ENCODE measurements at regions not wholly inside any gene's neighbourhood (a gene's known extent, or its start where the extent isn't known, plus 50 kb on each side); places are given as distances from the start of the nearest gene placed in this dataset.

GRCh38 chr1:2858676-2859075 lies 57.2 kb upstream of the TTC34 start (continued):
- TF ChIP-seq CHD7 (IDR thresholded peaks at IDR 0.05; ENCODE audit: insufficient replicate concordance, low read length) (no peak), EP300 (IDR thresholded peaks at IDR 0.05; ENCODE audit: borderline replicate concordance in 1 of 2, low read depth in 2 of 2, low read length in 2 of 2) (no peak), POLR2A (IDR thresholded peaks at IDR 0.05; ENCODE audit: control extremely low read depth in 1 of 2, low read depth in 2 of 2, low read length in 2 of 2) (no peak)
